HG03521 (cell line): ENCODE measurements at regions not wholly inside any gene's neighbourhood (a gene's known extent, or its start where the extent isn't known, plus 50 kb on each side); places are given as distances from the start of the nearest gene placed in this dataset.

Source experiments
- ATAC-seq: cut with Tn5 transposase; IDR thresholded peaks from one replicate; pipeline ENCODE4 v1.9.1; 2021; ENCODE audit warnings: mild to moderate bottlenecking, moderate library complexity; ENCODE audit not compliant: unreplicated experiment

DNA sequence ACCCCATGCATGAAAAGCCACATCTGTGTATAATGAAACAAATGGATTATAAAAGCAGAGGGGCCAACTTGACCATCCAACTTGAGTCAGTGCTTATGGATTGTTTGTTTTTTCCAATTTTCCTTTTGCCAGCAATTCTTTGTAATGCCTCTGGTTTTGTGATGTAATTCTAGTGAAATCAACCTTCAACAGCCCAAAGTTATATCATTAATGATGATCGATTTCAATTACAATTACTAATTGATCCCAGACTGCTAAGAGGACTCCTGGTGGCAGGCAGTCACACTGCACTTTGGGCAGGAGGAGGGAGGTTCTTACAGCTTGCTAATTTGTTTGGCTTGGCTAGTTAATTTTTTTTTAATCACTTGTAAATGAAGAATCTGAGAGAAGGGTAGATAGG is 552.3 kb downstream of the NUF2 start:
- ATAC-seq = no peak

- no peak for ATAC-seq
Observed at GRCh38 chr1:163875200-163875926, 553.6 kb downstream of the NUF2 start.

DNA sequence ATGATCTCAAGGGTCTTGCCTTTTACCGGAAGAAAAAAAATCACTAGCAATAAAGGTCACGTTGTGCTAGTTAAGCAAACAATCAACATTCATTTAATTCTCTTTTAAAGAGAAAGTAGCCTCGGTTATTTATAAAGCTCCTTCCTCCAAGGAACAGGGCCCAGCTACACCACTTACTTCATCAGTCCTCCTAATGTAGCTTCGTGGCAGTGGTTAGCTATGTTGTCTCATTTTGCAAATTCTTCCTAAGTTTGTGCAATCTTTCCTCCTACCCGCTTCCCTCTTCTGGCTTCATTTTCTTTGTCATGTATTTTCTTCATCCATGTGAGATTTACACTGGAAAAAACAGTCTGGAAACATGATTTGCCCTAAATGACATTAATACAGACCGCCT is 554.2 kb downstream of the NUF2 start:
- ATAC-seq = no peak

GRCh38 chr1:163876546-163876945 is 554.8 kb downstream of the NUF2 start:
- ATAC-seq = no peak

DNA sequence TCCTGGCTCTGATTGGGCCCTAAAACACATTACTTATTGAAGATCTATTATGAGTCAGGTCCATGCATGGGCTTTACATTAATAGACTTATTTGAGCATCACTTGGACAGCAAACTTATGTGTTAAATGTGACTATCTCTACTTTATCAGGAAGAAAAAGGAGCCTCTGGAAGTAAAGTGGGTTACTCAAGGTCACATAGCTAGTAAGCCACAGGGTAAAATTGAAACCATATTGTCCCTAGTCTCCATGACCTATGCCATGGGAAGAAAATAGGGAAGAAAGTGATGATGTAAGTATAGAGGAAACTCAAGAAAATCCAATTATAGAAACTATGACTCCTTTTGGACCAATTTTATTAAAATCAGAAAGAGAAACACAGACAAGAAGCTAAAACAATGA is 555.3 kb downstream of the NUF2 start:
- ATAC-seq = no peak

- no peak for ATAC-seq
Observed at GRCh38 chr1:163885510-163885909, 563.8 kb downstream of the NUF2 start.

DNA sequence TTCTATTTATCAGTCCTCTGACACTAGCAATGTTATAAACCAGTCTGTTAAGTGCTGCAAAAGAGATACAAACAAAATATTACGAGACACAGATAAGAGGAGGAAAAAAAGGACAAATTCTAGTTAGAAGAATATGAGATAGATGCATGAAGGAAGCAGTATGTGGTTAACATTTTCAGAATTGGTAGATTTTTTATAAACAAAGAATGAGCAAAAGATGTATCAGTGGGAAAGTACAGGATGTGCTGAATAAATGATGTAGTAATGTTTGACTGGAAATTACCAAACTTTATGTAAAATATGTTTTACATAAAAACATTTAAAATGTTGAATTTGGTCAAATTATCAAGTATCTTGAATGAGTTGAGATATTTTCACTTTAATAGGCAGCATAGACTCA is 574.2 kb downstream of the NUF2 start:
- ATAC-seq = no peak

DNA sequence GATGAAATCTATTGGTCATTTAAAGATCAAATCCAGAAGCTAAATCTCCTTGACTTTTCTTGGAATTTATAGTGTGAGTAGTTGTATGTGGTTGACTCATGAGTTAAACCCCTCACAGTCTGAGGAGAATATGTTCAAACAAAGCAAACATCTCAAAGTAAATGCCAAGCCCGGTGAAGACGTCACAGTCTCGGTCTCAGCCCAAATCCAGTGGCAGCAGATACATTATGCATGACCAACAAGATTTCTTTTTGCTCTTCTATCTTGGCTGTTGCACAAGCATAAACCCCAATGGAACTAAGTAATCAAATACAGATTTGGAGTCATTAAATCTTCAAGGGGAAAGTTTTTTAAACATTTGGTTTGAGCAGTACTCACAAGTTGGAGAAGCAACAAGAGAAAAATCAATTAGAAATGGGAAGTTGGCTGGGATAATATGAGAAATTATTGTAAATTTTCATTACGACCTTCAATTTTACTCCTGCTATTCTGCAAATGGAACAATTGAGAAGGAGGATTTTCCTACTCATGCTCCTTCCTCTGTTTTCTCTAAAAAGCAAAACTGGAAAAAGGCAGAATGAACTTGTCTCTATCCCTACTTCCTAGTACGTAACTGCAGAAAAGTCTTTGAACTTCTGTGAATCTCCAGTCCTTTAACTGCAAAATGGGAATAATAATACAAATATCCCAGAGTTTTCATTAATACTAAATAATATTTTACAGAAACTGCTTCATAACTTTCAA is 575.8 kb downstream of the NUF2 start:
- ATAC-seq = no peak

GRCh38 chr1:163906283-163906682 is 584.5 kb downstream of the NUF2 start:
- no peak for ATAC-seq

DNA sequence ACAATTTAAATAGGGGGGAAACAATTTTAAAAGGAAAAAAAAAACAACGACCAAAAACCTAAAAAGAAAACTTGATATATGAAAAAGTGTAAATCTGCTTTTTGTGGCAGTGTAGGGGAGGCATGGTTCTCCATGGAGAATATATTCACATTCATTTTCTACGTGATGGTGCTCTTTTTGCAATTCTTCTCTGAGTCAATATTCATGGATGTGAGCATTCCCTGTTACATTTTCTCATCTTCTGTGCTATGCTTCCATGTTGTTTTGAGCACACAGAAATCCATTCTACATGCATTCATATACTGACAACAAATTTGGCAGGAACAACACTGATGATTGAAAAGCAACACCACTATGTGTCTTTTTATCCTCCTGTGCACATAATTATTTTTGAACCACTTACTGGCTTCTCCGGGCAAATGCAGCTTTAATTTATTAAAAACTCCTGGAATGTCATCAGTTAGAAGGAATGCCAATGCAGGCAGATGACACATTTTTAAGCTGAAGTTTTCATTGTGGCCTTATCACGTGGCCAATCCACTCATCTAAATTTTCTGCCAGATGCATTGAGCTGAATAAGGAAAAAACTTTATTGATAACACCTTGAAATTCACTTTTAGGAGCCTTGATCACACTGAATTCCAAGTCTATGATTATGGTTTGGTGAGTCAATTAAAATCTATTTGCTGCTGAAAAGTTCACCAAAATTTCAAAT is 590.6 kb downstream of the NUF2 start:
- ATAC-seq = no peak

DNA sequence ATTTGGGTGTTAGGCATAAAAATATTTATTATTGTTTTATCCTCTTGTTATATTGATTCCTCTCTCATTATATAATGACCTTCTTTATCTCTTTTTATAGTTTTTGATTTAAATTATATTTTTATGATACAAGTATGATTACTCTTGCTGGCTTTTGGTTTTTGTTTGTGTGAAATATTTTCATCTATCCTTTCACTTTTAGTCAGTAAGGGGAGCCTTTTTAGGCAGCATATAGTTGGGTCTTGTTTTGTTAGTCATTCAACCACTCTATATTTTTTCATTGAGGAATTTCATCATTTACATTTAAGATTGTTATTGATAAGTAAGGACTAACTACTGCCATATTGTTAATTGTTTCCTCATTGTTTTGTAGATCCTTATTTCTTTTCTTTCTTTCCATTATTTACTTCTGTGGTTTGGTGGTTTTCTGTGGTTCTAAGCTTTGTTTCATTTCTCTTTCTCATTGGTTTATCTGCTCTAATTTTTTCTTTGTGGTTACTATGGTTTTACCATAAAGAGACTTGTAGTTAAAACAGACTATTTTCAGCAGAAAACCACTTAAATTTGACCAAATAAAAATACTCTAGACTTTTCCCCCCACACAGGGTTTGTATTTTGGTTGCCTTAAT is 593.1 kb downstream of the NUF2 start:
- ATAC-seq = peak; percentile 64

DNA sequence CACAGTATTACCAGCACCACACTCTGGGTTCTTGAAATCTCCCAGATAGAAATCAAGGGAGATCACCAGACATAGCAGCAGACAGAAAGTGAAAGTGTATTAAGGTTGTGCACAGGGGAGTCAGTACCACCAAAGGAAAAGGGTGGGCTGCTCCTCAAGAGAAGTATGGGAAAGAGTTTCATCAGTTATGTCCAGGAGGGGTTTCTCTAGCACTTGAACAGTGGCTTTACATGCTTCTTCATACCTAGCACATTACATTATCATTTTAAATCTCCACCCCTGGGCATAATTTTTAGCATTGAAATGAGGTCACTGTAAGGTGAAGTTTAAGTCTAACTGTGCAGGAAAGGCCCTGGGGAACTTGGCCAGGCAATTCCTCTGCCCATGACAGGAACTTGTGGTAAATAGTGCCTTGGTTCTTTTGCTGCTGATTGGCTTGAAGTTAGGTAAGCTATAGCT is 601.0 kb downstream of the NUF2 start:
- no peak for ATAC-seq

DNA sequence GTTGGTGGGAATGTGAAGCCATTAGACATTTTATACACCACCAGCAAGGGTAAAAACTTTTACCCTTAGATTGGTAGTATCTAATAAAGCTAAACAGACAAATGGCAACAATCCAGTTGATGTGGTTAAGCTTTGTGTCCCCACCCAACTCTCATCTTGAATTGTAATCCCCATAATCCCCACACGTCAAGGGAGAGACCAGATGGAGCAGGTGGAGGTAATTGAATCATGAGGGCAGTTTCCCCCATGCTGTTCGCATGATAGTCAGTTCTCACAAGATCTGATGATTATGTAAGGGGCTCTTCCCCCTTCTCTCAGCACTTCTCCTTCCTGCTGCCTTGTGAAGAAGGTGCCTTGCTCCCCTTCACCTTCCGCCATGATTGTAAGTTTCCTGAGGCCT is 602.3 kb downstream of the NUF2 start:
- ATAC-seq = no peak

- ATAC-seq = no peak
Observed at GRCh38 chr1:163927493-163927892, 605.7 kb downstream of the NUF2 start.

DNA sequence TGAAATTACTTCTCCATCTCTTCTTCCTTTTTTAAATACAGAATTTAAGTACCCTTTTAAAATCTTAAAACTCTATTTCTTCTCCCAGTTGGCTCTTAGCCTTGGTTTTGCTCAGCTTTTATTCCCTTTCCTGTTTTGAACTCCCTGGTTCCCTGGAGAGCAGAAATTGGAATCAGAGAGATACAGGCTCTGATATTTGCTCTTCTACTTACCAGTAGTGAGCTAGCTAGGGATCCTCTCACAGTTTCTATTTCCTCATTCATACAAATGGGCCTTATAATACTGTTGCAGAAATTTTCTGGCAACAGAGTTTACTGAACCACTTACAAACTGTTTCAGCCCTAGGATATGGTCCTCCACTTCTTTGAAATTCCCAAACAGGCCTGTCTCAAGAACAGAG is 606.3 kb downstream of the NUF2 start:
- ATAC-seq = no peak

- ATAC-seq = no peak
Observed at GRCh38 chr1:163928651-163929050, 606.9 kb downstream of the NUF2 start.

- no peak for ATAC-seq
Observed at GRCh38 chr1:163932901-163933300, 611.1 kb downstream of the NUF2 start.

DNA sequence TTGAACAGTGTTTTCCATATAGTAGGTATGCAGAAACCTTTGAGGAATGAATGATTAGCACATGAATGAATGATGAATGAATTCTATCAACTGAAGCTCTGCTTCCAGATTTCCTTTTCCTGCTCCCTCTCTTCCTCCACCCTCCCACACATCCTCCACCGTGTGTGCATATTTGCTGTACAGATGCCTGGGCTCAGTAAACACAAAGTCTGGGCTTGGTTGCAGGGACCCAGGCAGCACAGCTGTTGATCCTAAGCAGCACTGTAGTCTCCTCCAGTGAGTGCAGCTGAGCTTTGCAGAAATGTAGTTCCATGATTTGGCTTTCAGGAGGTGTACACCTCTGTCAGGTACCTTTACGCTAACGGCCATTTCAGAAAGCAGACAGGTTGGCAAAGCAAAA is 611.7 kb downstream of the NUF2 start:
- no peak for ATAC-seq

DNA sequence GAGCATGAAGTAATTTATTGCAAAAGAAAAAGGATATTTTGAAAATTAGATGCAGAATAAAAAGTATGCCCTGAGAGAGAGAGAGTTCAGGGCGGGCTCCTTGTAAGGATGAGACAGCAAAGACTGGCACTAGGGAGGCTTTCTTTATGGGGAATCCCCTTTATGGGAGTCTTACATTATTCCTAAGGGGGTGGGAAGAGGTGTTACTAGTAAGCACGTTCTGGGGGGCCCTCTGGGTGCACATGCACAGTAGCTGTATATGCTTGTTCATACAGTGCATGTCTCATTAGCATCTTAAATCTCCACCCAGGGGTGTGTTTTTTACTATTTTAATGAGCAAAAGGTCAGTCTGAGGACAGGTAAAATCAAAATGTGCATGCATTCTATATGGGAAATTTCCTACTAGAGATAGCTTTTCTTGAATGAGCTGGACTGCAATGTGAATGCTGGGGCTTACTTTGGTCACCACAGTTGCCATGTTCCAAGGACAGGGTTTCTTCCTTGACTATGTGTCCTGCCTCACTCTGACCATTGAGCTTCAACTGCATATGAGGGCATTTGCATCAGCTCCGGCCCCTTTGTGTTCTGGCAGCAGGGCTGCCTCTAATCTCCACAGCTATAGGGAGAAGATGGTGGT is 614.1 kb downstream of the NUF2 start:
- ATAC-seq = no peak

DNA sequence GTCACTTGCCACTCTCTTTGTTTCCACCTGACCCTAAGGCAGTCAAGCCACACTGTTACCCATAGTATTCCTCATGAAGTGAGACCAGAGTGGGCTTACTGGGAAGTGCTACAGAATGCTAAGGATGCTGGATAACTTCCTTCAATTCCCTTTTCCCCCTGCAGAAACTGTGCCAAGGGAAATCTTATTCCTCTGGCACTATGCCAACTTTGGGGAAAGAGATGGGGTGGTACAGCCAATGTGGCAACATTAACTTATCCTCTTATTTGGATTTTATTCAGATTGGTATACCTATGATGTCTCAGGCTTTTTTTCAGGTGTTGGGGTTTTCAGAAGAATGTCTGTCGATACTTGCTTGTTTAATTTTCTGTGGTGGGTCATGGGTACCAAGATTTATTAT is 599.4 kb upstream of the PBX1 start:
- ATAC-seq = no peak

DNA sequence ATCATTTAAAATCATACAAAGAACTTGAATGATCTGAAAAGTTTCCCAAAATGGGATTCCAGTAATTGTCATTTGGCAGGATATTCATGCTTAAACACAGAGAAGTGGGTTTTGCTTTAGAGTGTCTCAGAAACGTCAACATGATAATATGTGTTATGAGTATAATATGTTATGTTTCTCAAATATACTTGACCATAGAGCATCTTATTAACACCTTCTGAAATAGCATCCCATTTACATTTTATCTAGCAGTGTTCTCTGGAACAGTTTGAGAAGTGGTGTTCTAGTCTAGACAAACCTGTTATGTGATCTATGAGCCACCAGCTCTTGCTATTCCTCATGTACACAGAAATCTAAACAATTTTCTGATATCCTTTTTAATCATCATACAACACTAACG is 588.8 kb upstream of the PBX1 start:
- no peak for ATAC-seq
